T-helper 2 cell treated with Interferon-gamma antibody and Interleukin-4, amounts not matched to agents 100 ng/mL and 5 ng/mL, for 36 hours (primary cell): ENCODE measurements at regions not wholly inside any gene's neighbourhood (a gene's known extent, or its start where the extent isn't known, plus 50 kb on each side); places are given as distances from the start of the nearest gene placed in this dataset.

ENCODE experiments used
- intact Hi-C: fragments of 100-400 bp; cut with micrococcal nuclease; formaldehyde crosslinking; loops from one replicate; pipeline ENCODE4 v1.15.1; 2023

- intact Hi-C loops: no loop called here
Measured at GRCh38 chr2:2561346-2562095, 230.4 kb upstream of the MYT1L start.

- intact Hi-C loops: no loop called here
Measured at GRCh38 chr2:2560374-2561015, 229.4 kb upstream of the MYT1L start.

GRCh38 chr2:2558476-2558875 is 227.4 kb upstream of the MYT1L start:
- intact Hi-C loops: no loop called here

- intact Hi-C loops: no loop called here
Measured at GRCh38 chr2:2557475-2557874, 226.4 kb upstream of the MYT1L start.

GRCh38 chr2:2550856-2551255 is 219.8 kb upstream of the MYT1L start:
- intact Hi-C loops: no loop called here

GRCh38 chr2:2547911-2548310 is 216.8 kb upstream of the MYT1L start:
- intact Hi-C loops: no loop called here

- intact Hi-C loops: no loop called here
Measured at GRCh38 chr2:2547451-2547850, 216.4 kb upstream of the MYT1L start.

GRCh38 chr2:2546046-2546445 is 215.0 kb upstream of the MYT1L start:
- intact Hi-C loops: no loop called here

GRCh38 chr2:2542966-2543611 is 212.0 kb upstream of the MYT1L start:
- intact Hi-C loops: no loop called here

- intact Hi-C loops: no loop called here
Measured at GRCh38 chr2:2542316-2542715, 211.2 kb upstream of the MYT1L start.

- intact Hi-C loops: no loop called here
Measured at GRCh38 chr2:2540406-2540805, 209.3 kb upstream of the MYT1L start.

GRCh38 chr2:2536416-2537056 is 205.5 kb upstream of the MYT1L start:
- intact Hi-C loops: no loop called here

- intact Hi-C loops: no loop called here
Measured at GRCh38 chr2:2530334-2530733, 199.3 kb upstream of the MYT1L start.

GRCh38 chr2:2528846-2529245 is 197.8 kb upstream of the MYT1L start:
- intact Hi-C loops: no loop called here

GRCh38 chr2:2527148-2527547 is 196.1 kb upstream of the MYT1L start:
- intact Hi-C loops: no loop called here

- intact Hi-C loops: no loop called here
Measured at GRCh38 chr2:2524348-2524941, 193.4 kb upstream of the MYT1L start.

- intact Hi-C loops: no loop called here
Measured at GRCh38 chr2:2523461-2524347, 192.6 kb upstream of the MYT1L start.

GRCh38 chr2:2520401-2520811 is 189.3 kb upstream of the MYT1L start:
- intact Hi-C loops: no loop called here

GRCh38 chr2:2519381-2519780 is 188.3 kb upstream of the MYT1L start:
- intact Hi-C loops: no loop called here

- intact Hi-C loops: no loop called here
Measured at GRCh38 chr2:2517399-2517798, 186.3 kb upstream of the MYT1L start.

- intact Hi-C loops: no loop called here
Measured at GRCh38 chr2:2516386-2516785, 185.3 kb upstream of the MYT1L start.
